ENCODE measurements at regions not wholly inside any gene's neighbourhood (a gene's known extent, or its start where the extent isn't known, plus 50 kb on each side); places are given as distances from the start of the nearest gene placed in this dataset.

DNA sequence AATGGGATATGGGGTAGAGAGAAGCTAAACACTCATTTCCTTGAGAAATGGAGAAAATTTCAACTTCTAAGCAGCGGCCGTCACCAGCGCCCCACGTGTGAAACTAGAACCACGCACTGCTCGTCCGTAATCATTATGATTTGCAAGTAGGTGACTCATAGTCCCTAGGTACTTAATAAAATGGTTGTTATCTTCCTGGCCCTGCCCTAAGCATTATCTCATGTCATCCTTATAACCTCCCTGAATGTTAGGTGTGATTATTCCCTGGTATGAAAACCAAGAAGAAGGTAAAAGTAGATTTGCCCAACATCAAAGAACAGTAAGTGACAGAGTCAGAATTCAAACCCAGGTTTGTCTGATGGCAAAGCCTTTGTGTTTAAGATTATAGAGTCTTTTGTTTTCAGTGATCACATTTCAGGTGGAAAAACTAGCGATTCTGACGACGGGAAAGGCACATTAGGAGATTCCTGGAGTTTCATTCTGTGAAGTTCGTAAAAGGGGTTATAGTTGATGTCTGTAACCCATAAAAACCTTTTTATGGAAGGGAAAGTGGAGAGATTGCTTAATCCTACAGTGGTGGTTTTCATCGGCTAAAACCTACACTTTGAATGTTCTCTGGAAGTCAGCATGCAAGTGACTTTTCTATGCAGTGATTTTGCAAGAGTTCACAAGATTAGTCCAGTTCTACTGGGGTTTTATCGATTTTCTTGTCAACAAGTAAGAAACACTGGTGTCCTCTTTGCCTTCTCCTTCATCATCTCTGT, 202.9 kb upstream of the WWC1 start:
- TF ChIP-seq, protein P1, sequence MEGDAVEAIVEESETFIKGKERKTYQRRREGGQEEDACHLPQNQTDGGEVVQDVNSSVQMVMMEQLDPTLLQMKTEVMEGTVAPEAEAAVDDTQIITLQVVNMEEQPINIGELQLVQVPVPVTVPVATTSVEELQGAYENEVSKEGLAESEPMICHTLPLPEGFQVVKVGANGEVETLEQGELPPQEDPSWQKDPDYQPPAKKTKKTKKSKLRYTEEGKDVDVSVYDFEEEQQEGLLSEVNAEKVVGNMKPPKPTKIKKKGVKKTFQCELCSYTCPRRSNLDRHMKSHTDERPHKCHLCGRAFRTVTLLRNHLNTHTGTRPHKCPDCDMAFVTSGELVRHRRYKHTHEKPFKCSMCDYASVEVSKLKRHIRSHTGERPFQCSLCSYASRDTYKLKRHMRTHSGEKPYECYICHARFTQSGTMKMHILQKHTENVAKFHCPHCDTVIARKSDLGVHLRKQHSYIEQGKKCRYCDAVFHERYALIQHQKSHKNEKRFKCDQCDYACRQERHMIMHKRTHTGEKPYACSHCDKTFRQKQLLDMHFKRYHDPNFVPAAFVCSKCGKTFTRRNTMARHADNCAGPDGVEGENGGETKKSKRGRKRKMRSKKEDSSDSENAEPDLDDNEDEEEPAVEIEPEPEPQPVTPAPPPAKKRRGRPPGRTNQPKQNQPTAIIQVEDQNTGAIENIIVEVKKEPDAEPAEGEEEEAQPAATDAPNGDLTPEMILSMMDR (IDR thresholded peaks at IDR 0.05): no peak
- TF ChIP-seq EP300 (IDR thresholded peaks at IDR 0.05; ENCODE audit: low read depth): no peak

Data from transverse colon (tissue), 3 donors.